Stimulated activated CD4-positive, alpha-beta T cell treated with anti-CD3 and anti-CD28 coated beads, Interleukin-2, amount 100 ng/mL, for 24 hours (primary cell): ENCODE measurements at regions not wholly inside any gene's neighbourhood (a gene's known extent, or its start where the extent isn't known, plus 50 kb on each side); places are given as distances from the start of the nearest gene placed in this dataset.

Experiments
- DNase-seq, 2 donors: peaks; one replicate each; pipeline ENCODE4 v3.0.0-alpha.2; 2020

- DNase-seq = no peak
Measured at GRCh38 chr5:114648940-114649339, 287.1 kb downstream of the KCNN2 start.

- no peak for DNase-seq
Measured at GRCh38 chr5:114644576-114644975, 282.7 kb downstream of the KCNN2 start.

- DNase-seq = no peak
Measured at GRCh38 chr5:114636271-114636670, 274.4 kb downstream of the KCNN2 start.

GRCh38 chr5:114634967-114635901, 273.4 kb downstream of the KCNN2 start:
- no peak for DNase-seq

GRCh38 chr5:114634517-114634916, 272.6 kb downstream of the KCNN2 start:
- no peak for DNase-seq

- DNase-seq = no peak
Measured at GRCh38 chr5:114612406-114612805, 250.5 kb downstream of the KCNN2 start.

- DNase-seq = no peak
Measured at GRCh38 chr5:114581136-114581535, 219.3 kb downstream of the KCNN2 start.

- no peak for DNase-seq
Measured at GRCh38 chr5:114565871-114566270, 204.0 kb downstream of the KCNN2 start.

- DNase-seq = no peak
Measured at GRCh38 chr5:114565139-114565538, 203.3 kb downstream of the KCNN2 start.

GRCh38 chr5:114561415-114561814, 199.5 kb downstream of the KCNN2 start:
- DNase-seq = no peak
